Testis (tissue), 2 donors: ENCODE measurements at regions not wholly inside any gene's neighbourhood (a gene's known extent, or its start where the extent isn't known, plus 50 kb on each side); places are given as distances from the start of the nearest gene placed in this dataset.

Experiments used
- DNase-seq: peaks from one replicate; pipeline ENCODE4 v3.0.0-alpha.2; 2019
- H3K27ac ChIP-seq, 2 donors: fragments of 200-600 bp; sonication (generic); one replicate each; pipeline ENCODE4 v1.5.1; 2019
- H3K27me3 ChIP-seq: fragments of 200-600 bp; sonication (generic); one replicate; pipeline ENCODE4 v1.5.1; 2019
- H3K36me3 ChIP-seq: fragments of 200-600 bp; sonication (generic); one replicate; pipeline ENCODE4 v1.5.1; 2017; ENCODE audit warnings: low read depth; ENCODE audit errors: missing control alignments
- H3K4me1 ChIP-seq: fragments of 200-600 bp; sonication (generic); one replicate; pipeline ENCODE4 v1.5.1; 2019
- H3K4me3 ChIP-seq, 2 donors: fragments of 200-600 bp; sonication (generic); one replicate each; pipeline ENCODE4 v1.5.1; 2017 to 2019
- H3K9me3 ChIP-seq: fragments of 200-600 bp; sonication (generic); one replicate; pipeline ENCODE4 v1.5.1; 2017
- CTCF ChIP-seq, 3 experiments: fragments of 450-650 bp in 2 of 3; fragments of 200-600 bp in 1 of 3; sonication (generic) in 1 of 3; IDR thresholded peaks; one replicate each; pipeline ENCODE4 v1.5.1; 2016 to 2019; ENCODE audit warnings: antibody characterized with exemption in 3 of 3, mild to moderate bottlenecking in 2 of 3, moderate library complexity in 1 of 3
- POLR2A ChIP-seq: fragments of 450-650 bp; IDR thresholded peaks from one replicate; pipeline ENCODE4 v1.6.1; 2017; ENCODE audit warnings: antibody characterized with exemption, mild to moderate bottlenecking, moderate library complexity
- WGBS, 2 donors: methylation state at CpG; one replicate each; pipeline ENCODE4 v1.1.5; 2018; 5-methylcytosine and 5-hydroxymethylcytosine counted together
- intact Hi-C: fragments of 100-400 bp; cut with DNase I; formaldehyde crosslinking; loops from one replicate; pipeline ENCODE4 v1.15.1; 2023; ENCODE audit warnings: low total_unique reads

GRCh38 chr12:67916266-67916970, 72.8 kb upstream of the IFNG-AS1 start:
- intact Hi-C loops = no loop called here
- H3K9me3 ChIP-seq = no peaks in the 10 kb centered on the region
- no peaks in the 10 kb centered on the region for H3K36me3 ChIP-seq
- no peaks in the 10 kb centered on the region for H3K27me3 ChIP-seq
- no peak overlapping the region for H3K4me3 ChIP-seq
- H3K4me1 ChIP-seq = no peaks in the 10 kb centered on the region
- no peak for TF ChIP-seq POLR2A
- TF ChIP-seq CTCF (IDR thresholded peaks at IDR 0.05) = no peak
- no peak overlapping the region for H3K27ac ChIP-seq
- WGBS, 2 donors = 92 to 95% methylated on average over 5 of the region's 5 CpGs
- no peak for DNase-seq

GRCh38 chr12:67917811-67918210, 71.4 kb upstream of the IFNG-AS1 start:
- Histone ChIP-seq H3K4me3 (no peak overlapping the region), H3K36me3 (no peaks in the 10 kb centered on the region), H3K4me1 (no peaks in the 10 kb centered on the region), H3K27me3 (no peaks in the 10 kb centered on the region), H3K27ac (no peak overlapping the region), H3K9me3 (no peaks in the 10 kb centered on the region)
- TF ChIP-seq POLR2A (no peak), CTCF (IDR thresholded peaks at IDR 0.05) (no peak)
- no peak for DNase-seq
- 76 to 79% methylated on average over 4 of the region's 4 CpGs for WGBS, 2 donors
- intact Hi-C loops = no loop called here

GRCh38 chr12:67918441-67918840, 70.8 kb upstream of the IFNG-AS1 start:
- whole genome bisulfite sequencing, 2 donors = 93 to 95% methylated on average over 4 of the region's 4 CpGs
- Histone ChIP-seq H3K36me3 (no peaks in the 10 kb centered on the region), H3K27me3 (no peaks in the 10 kb centered on the region), H3K27ac (no peak overlapping the region), H3K4me1 (no peaks in the 10 kb centered on the region), H3K9me3 (no peaks in the 10 kb centered on the region), H3K4me3 (no peak overlapping the region)
- TF ChIP-seq POLR2A (no peak), CTCF (IDR thresholded peaks at IDR 0.05) (no peak)
- intact Hi-C loops = no loop called here
- DNase-seq = no peak

- Histone ChIP-seq H3K36me3 (no peaks in the 10 kb centered on the region), H3K27me3 (no peaks in the 10 kb centered on the region), H3K27ac (no peak overlapping the region), H3K9me3 (no peaks in the 10 kb centered on the region), H3K4me1 (no peaks in the 10 kb centered on the region), H3K4me3 (no peak overlapping the region)
- TF ChIP-seq CTCF (IDR thresholded peaks at IDR 0.05) = no peak
- no peak for TF ChIP-seq POLR2A
- no peak for DNase-seq
- 91 to 96% methylated on average over 2 of the region's 2 CpGs for WGBS, 2 donors
- intact Hi-C loops = no loop called here
Observed at GRCh38 chr12:67919406-67919805, 69.8 kb upstream of the IFNG-AS1 start.

GRCh38 chr12:67920413-67920812, 68.8 kb upstream of the IFNG-AS1 start:
- 93 to 96% methylated on average over 2 of the region's 2 CpGs for WGBS, 2 donors
- no peaks in the 10 kb centered on the region for H3K4me1 ChIP-seq
- intact Hi-C loops = no loop called here

More at GRCh38 chr12:67920413-67920812, 68.8 kb upstream of the IFNG-AS1 start:
- no peaks in the 10 kb centered on the region for H3K9me3 ChIP-seq
- no peak for DNase-seq
- H3K27ac ChIP-seq = no peak overlapping the region
- no peaks in the 10 kb centered on the region for H3K36me3 ChIP-seq
- no peaks in the 10 kb centered on the region for H3K27me3 ChIP-seq
- TF ChIP-seq POLR2A = no peak
- no peak for TF ChIP-seq CTCF (IDR thresholded peaks at IDR 0.05)
- H3K4me3 ChIP-seq = no peak overlapping the region
